ENCODE measurements at regions not wholly inside any gene's neighbourhood (a gene's known extent, or its start where the extent isn't known, plus 50 kb on each side); places are given as distances from the start of the nearest gene placed in this dataset.

DNA sequence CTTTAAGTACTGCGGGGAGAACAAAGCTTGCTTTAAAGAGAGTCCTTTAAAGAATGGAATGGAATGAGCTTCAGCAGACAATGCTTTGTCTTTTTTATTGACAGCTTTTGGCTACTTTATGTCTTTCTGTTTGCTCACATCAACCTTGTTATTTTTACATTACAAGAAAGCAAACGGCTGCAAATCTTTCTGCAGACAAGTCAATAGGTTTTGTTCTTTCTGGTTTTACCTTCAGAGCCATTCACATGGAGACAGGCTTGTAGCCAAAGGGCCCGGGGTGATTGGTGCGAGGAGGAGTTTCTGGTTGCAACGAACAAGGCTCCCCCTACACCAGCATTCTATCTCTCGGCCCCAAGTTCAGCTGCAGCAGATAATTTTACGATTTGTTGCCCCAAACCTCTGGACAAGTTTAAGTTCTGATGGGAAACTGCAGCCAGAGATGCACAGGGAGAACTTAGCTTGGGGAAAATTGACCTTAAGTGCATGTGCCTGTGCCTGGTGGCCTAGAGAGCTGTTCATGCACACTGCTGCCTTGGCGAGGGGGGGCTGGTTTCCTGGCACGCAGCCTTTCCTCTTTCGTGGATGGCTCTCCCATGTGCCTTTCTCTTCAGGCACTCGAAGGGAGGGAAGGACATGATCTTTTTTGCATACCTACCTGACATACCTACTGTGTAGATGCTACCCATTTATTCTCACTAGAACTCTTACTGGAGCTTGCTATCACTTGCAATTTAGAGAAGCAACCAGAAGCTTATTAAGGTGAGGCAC is 543.2 kb downstream of the DCDC2C start:
- no peak for TF ChIP-seq TAF1 (IDR thresholded peaks at IDR 0.05; ENCODE audit: borderline replicate concordance, insufficient read depth, low read length)
- TF ChIP-seq POLR2AphosphoS5 (IDR thresholded peaks at IDR 0.05; ENCODE audit: low read depth, low read length): no peak
- no peak for TF ChIP-seq SIN3A (IDR thresholded peaks at IDR 0.05; ENCODE audit: borderline replicate concordance, insufficient read depth, low read length)
- TF ChIP-seq REST (IDR thresholded peaks at IDR 0.05; ENCODE audit: insufficient read depth in 1 of 2, low read depth in 2 of 2, low read length in 2 of 2): no peak
